ENCODE measurements at regions not wholly inside any gene's neighbourhood (a gene's known extent, or its start where the extent isn't known, plus 50 kb on each side); places are given as distances from the start of the nearest gene placed in this dataset.

- no peak for DNase-seq
These were observed 76.6 kb upstream of the KLF12 start for GRCh38 chr13:74210693-74211393.

DNA sequence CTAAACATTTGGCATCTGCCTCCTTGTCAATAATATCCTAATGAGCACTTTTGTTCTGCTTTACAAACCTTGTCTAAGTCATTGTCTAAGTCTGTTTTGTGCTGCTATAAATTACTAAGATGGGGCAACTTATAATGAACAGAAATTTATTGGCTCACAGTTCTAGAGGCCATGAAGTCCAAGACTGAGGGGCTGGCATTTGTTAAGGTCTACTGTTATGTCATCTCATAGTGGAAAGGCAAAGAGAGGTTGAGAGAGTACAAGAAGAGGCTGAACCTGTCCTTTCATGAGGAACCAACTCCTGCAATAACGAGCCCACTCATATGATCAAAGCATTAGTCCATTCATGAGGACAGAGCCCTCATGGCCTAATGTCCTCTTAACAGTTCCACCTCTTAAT, 72.7 kb upstream of the KLF12 start:
- no peak for DNase-seq

DNA sequence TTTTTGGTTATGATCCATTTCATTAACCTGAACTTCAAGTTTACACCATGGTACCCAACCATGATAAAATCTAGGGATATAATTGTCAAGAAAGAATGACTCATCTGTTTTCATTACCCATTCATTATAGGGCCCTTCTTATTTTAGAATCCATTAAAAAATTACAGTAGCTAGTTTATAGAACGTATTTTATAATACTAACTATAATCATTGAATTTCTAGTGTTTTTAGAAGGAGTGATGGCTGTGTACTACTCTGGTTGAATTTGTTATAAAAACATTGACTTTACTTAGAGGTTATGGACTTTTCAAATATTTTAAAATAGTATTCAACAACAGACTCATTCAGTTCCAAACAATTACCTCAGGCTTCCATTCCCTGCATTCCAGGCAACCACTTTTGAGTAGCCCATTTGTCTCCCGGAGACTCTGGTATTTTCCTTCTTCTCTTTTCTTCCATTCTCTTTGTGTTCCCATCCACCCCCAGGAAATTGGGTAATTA, 71.9 kb upstream of the KLF12 start:
- DNase-seq, result no peak

- no peak for DNase-seq
These were observed 71.1 kb upstream of the KLF12 start for GRCh38 chr13:74205313-74205690.

DNA sequence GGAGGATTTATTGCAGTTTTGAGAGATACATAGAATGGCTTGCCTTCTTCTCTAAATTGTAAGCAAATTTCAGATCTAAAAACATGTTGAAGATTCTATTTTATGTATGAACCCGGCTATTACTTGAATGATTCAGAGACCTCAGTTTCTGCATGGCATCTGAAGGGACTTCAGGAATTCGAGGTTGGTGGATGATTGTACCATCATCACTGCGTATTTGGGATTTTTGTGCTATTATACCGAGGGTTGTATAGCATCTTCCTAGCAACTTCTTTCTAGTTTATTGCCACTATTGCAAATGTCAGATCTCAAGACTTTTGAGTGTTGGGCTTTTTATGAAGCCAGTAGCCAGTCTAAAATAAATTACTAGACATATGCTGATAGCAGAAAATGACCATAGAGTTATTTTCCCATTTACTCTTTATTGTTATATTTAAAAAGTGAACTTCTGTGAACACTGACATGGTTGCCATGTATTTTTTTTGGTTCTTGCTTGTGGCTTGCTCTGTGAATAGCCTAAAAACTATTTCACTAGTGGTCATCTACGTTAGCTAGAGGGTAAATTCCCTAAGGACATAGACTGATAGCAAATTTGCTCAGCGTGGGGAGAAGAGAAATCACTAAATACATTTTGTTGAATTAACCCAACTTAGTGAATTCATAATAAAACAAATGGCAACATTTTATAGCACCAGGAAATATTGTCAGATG, 70.6 kb upstream of the KLF12 start:
- DNase-seq, result no peak

DNA sequence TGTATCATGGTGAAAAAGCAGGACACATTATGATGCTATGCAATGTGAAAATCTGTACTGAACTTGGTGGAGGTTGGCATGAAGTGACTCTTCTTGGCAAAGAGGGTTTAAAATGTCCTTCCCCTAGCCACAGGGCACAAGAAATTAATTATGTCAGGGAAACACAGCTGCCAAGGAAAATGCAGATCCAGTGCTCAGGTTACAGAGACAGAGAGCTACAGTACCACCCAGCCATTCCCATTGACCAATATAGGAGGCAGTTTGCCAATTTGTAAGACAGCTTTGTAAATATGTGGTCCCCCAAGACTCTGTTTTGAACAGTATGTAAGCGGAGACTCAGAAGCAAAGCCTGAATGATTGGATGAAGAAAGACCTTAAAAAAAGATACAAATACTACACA, 69.4 kb upstream of the KLF12 start:
- DNase-seq, result no peak

GRCh38 chr13:74202129-74202813, 68.1 kb upstream of the KLF12 start:
- no peak for DNase-seq

DNA sequence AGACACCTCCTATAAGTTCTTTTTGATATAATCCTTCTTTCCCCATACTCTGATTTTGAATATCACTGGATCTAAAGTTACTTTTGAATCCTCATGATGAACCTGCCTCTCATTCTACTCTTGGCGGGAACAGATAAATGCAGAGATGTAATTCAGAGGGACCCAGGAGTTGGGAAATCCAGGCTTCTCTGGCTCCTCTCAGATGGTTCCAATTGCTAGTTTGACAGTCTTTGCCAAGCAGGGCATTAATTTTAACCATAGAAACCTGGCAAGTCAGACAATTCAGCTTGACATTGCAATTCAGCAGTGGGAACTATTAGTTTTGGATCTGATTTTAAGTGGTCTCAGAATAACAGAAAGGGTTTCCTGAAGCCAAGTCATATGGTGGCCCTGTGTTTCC, 67.3 kb upstream of the KLF12 start:
- no peak for DNase-seq

DNA sequence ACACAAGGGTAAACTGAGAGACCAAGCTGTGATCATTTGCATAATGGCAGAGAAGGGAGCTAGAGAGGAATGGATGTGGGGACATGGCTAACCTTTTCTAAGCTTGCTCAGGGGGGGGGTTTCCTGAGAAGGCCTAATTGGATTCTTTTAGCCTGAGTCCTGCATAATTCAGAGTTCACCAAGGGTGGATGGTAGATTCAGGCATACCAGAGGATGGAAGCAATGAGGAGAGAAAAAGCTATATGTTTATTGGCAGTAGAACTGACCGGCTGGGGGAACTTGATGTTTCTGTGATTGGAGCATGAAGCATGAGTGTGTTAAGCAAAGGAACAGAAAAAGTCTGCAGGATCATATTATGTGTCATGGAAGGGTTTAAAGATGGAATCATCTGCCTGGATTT, 65.9 kb upstream of the KLF12 start:
- no peak for DNase-seq

GRCh38 chr13:74197677-74198429, 63.6 kb upstream of the KLF12 start:
- no peak for DNase-seq

GRCh38 chr13:74194846-74195245, 60.6 kb upstream of the KLF12 start:
- DNase-seq, result no peak

- no peak for DNase-seq
These were observed 59.2 kb upstream of the KLF12 start for GRCh38 chr13:74193391-74193790.

- no peak for DNase-seq
These were observed 57.2 kb upstream of the KLF12 start for GRCh38 chr13:74191410-74191809.

DNA sequence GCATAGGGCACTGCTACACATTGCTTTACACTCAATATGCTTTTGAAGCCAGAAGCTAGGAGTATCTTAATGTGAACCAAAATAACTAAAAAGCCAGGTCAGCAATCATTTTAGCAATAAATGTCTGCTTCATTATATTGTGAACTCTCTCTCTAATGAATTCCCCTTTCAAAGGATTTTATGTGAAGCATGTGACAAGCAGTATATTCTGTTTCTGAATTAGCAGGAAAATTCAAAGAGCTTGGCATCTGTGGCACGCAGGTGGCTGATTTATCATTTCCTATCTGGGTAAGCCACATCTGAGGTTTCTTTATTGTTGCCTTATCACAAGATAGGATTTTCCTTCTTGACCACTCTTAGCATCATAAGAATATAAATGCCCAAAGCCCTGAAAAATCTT, 56.8 kb upstream of the KLF12 start:
- no peak for DNase-seq

DNA sequence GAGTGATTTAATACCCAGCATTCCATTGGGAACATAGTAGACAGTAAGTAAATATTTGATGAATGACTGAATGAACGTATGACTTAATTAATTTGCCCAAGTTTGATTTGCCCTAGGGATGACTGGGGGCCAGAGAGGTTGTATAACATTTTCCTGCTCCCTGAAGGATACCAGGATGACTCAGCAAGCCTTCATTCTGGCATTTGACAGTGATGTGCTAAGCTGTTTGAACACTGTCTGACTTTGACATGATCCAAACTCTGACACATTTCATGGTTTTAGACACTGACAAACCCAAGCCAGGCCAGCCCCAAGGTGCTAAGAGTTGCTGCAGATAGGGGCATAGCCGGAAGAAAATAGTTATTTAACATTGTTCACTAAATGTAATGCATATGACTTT, 53.4 kb upstream of the KLF12 start:
- DNase-seq, result no peak

DNA sequence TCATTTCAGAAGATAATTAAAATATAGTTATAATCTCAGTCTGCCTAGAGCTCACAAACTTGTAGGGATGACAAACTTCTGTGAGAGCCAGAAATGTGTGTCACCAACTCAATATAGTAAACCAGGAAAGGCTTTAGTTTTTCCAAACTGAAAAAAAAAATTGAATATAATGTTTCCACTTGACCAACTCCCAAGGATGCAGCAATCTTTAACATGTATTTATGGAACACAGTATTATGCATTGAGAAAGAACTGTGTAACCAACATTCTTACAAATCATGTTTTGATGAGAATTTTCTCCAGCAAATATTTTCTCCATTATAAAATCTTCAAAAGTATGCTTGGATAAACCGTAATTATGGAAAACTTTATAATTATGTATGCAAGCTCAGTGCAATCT, 50.1 kb upstream of the KLF12 start:
- no peak for DNase-seq

Data from NCI-H1048 (cell line).